Activated CD4-positive, alpha-beta memory T cell treated with anti-CD3 and anti-CD28 coated beads for 36 hours (primary cell): ENCODE measurements at regions not wholly inside any gene's neighbourhood (a gene's known extent, or its start where the extent isn't known, plus 50 kb on each side); places are given as distances from the start of the nearest gene placed in this dataset.

ENCODE experiments used
- CTCF ChIA-PET: fragments of 350-600 bp; sonication (Branson Sonifier 250); formaldehyde crosslinking; loops from one replicate; lab custom pipeline; 2021; ENCODE audit warnings: antibody characterized with exemption, inconsistent platforms; lab: Charles Lee
- POLR2A ChIA-PET: fragments of 350-600 bp; sonication (Branson Sonifier 250); formaldehyde crosslinking; loops from one replicate; lab custom pipeline; 2021; ENCODE audit warnings: antibody characterized with exemption; lab: Charles Lee
- DNase-seq: peaks from one replicate; pipeline ENCODE4 v3.0.0-alpha.2; 2020
- H3K27ac Mint-ChIP-seq: one replicate; pipeline ENCODE4 v1.8.0; 2021; ENCODE audit warnings: mixed read lengths
- H3K27me3 Mint-ChIP-seq: one replicate; pipeline ENCODE4 v1.8.0; 2021; ENCODE audit warnings: mixed read lengths
- H3K36me3 Mint-ChIP-seq: one replicate; pipeline ENCODE4 v1.8.0; 2021; ENCODE audit warnings: mixed read lengths
- H3K4me1 Mint-ChIP-seq: one replicate; pipeline ENCODE4 v1.8.0; 2021; ENCODE audit warnings: low read depth, mixed read lengths
- H3K4me3 Mint-ChIP-seq: one replicate; pipeline ENCODE4 v1.8.0; 2021; ENCODE audit warnings: mild to moderate bottlenecking, mixed read lengths
- H3K9me3 Mint-ChIP-seq: one replicate; pipeline ENCODE4 v1.8.0; 2021; ENCODE audit warnings: mixed read lengths
- intact Hi-C: fragments of 100-400 bp; cut with micrococcal nuclease; formaldehyde crosslinking; loops from one replicate; pipeline ENCODE4 v1.15.1; 2023

GRCh38 chr15:96217983-96218382 is 112.5 kb upstream of the NR2F2 start:
- Mint-ChIP-seq H3K4me3 (no peak overlapping the region), H3K27me3 (peaks cover 3% of the 10 kb centered on the region), H3K27ac (no peak overlapping the region), H3K36me3 (no peaks in the 10 kb centered on the region), H3K9me3 (no peaks in the 10 kb centered on the region), H3K4me1 (no peaks in the 10 kb centered on the region)
- ChIA-PET POLR2A (no interaction called here), CTCF (no interaction called here)
- DNase-seq: no peak
- intact Hi-C loops: no loop called here

GRCh38 chr15:96218623-96219455 is 111.7 kb upstream of the NR2F2 start:
- H3K36me3 Mint-ChIP-seq: no peaks in the 10 kb centered on the region
- POLR2A ChIA-PET: no interaction called here
- no peaks in the 10 kb centered on the region for H3K4me1 Mint-ChIP-seq

GRCh38 chr15:96219681-96220080 is 110.8 kb upstream of the NR2F2 start:
- no peak overlapping the region for H3K4me3 Mint-ChIP-seq
- H3K4me1 Mint-ChIP-seq: no peaks in the 10 kb centered on the region
- H3K36me3 Mint-ChIP-seq: no peaks in the 10 kb centered on the region
- intact Hi-C loops: no loop called here
- no peak overlapping the region for H3K27ac Mint-ChIP-seq
- H3K9me3 Mint-ChIP-seq: no peaks in the 10 kb centered on the region
- peaks cover 3% of the 10 kb centered on the region for H3K27me3 Mint-ChIP-seq
- POLR2A ChIA-PET: no interaction called here
- CTCF ChIA-PET: no interaction called here
- DNase-seq: no peak

More at GRCh38 chr15:96218623-96219455, 111.7 kb upstream of the NR2F2 start:
- no peak overlapping the region for H3K4me3 Mint-ChIP-seq
- no peak overlapping the region for H3K27ac Mint-ChIP-seq
- H3K9me3 Mint-ChIP-seq: no peaks in the 10 kb centered on the region
- CTCF ChIA-PET: no interaction called here
- H3K27me3 Mint-ChIP-seq: peaks cover 3% of the 10 kb centered on the region
- intact Hi-C loops: no loop called here
- DNase-seq: no peak

DNA sequence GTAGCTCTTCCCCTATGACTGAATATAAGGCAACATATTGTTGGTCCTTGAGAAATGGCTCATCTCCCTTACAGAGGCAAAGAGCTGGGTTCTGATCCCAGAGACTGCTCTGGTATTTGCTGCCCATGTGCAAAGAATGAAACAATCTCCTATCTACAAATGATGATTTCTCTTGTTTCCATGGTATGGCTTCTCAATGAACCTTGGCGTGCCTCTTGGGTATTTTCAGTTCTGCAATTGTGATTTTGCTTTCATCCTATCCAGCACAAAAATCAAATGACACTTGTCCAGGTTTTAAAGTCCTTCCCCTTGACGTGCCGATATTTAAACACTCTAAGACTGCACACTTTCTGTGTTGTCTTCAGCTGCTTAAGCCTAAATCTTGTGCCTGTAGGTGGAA is 109.8 kb upstream of the NR2F2 start:
- H3K4me1 Mint-ChIP-seq: no peaks in the 10 kb centered on the region
- POLR2A ChIA-PET: no interaction called here
- H3K36me3 Mint-ChIP-seq: no peaks in the 10 kb centered on the region
- H3K4me3 Mint-ChIP-seq: no peak overlapping the region
- no peak for DNase-seq
- CTCF ChIA-PET: no interaction called here
- H3K9me3 Mint-ChIP-seq: no peaks in the 10 kb centered on the region
- H3K27ac Mint-ChIP-seq: no peak overlapping the region
- intact Hi-C loops: no loop called here
- H3K27me3 Mint-ChIP-seq: peaks cover 3% of the 10 kb centered on the region

- peaks cover 4% of the 10 kb centered on the region for H3K9me3 Mint-ChIP-seq
- no peaks in the 10 kb centered on the region for H3K4me1 Mint-ChIP-seq
- POLR2A ChIA-PET: no interaction called here
- H3K36me3 Mint-ChIP-seq: no peaks in the 10 kb centered on the region
- H3K27ac Mint-ChIP-seq: no peak overlapping the region
- intact Hi-C loops: no loop called here
- CTCF ChIA-PET: no interaction called here
- peaks cover 3% of the 10 kb centered on the region for H3K27me3 Mint-ChIP-seq
- H3K4me3 Mint-ChIP-seq: no peak overlapping the region
- no peak for DNase-seq
Observed at GRCh38 chr15:96222981-96223380, 107.5 kb upstream of the NR2F2 start.

GRCh38 chr15:96223939-96224338 is 106.6 kb upstream of the NR2F2 start:
- POLR2A ChIA-PET: no interaction called here
- intact Hi-C loops: no loop called here
- H3K4me3 Mint-ChIP-seq: no peak overlapping the region
- CTCF ChIA-PET: no interaction called here
- H3K27me3 Mint-ChIP-seq: peaks cover 3% of the 10 kb centered on the region
- no peak for DNase-seq
- no peak overlapping the region for H3K27ac Mint-ChIP-seq
- no peaks in the 10 kb centered on the region for H3K36me3 Mint-ChIP-seq
- peaks cover 4% of the 10 kb centered on the region for H3K9me3 Mint-ChIP-seq
- H3K4me1 Mint-ChIP-seq: no peaks in the 10 kb centered on the region

GRCh38 chr15:96225642-96226259 is 104.7 kb upstream of the NR2F2 start:
- POLR2A ChIA-PET: no interaction called here
- CTCF ChIA-PET: no interaction called here
- H3K9me3 Mint-ChIP-seq: peaks cover 4% of the 10 kb centered on the region

GRCh38 chr15:96230526-96231181 is 99.8 kb upstream of the NR2F2 start:
- Mint-ChIP-seq H3K9me3 (peaks cover 4% of the 10 kb centered on the region), H3K4me3 (no peak overlapping the region), H3K27ac (no peak overlapping the region), H3K36me3 (no peaks in the 10 kb centered on the region), H3K27me3 (no peaks in the 10 kb centered on the region), H3K4me1 (no peaks in the 10 kb centered on the region)
- CTCF ChIA-PET: no interaction called here
- intact Hi-C loops: no loop called here
- no peak for DNase-seq
- POLR2A ChIA-PET: no interaction called here

More at GRCh38 chr15:96225642-96226259, 104.7 kb upstream of the NR2F2 start:
- Mint-ChIP-seq H3K4me1 (no peaks in the 10 kb centered on the region), H3K4me3 (no peak overlapping the region), H3K36me3 (no peaks in the 10 kb centered on the region), H3K27me3 (no peaks in the 10 kb centered on the region), H3K27ac (no peak overlapping the region)
- no peak for DNase-seq
- intact Hi-C loops: no loop called here

DNA sequence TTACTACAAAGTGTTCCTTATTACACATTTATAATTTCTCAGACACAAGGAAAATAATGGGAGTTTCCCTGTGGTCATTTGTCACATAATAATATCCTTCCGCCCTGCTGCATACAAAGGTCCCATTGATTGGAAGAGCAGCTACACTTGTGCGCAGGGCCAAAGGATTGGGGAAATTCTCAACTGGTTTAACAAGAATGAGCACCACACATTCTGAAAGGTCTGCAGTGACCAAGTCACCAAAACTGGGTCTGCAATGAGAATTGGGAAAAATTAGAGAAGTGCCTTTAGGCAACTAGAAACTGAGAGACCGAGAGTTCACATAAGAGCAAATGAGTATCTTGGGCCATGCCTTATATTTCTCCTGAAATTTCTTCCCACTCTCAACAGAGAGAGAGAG is 98.2 kb upstream of the NR2F2 start:
- Mint-ChIP-seq H3K4me1 (no peaks in the 10 kb centered on the region), H3K36me3 (no peaks in the 10 kb centered on the region), H3K27ac (no peak overlapping the region), H3K27me3 (no peaks in the 10 kb centered on the region), H3K4me3 (no peak overlapping the region), H3K9me3 (peaks cover 4% of the 10 kb centered on the region)
- POLR2A ChIA-PET: no interaction called here
- intact Hi-C loops: no loop called here
- no peak for DNase-seq
- CTCF ChIA-PET: no interaction called here

DNA sequence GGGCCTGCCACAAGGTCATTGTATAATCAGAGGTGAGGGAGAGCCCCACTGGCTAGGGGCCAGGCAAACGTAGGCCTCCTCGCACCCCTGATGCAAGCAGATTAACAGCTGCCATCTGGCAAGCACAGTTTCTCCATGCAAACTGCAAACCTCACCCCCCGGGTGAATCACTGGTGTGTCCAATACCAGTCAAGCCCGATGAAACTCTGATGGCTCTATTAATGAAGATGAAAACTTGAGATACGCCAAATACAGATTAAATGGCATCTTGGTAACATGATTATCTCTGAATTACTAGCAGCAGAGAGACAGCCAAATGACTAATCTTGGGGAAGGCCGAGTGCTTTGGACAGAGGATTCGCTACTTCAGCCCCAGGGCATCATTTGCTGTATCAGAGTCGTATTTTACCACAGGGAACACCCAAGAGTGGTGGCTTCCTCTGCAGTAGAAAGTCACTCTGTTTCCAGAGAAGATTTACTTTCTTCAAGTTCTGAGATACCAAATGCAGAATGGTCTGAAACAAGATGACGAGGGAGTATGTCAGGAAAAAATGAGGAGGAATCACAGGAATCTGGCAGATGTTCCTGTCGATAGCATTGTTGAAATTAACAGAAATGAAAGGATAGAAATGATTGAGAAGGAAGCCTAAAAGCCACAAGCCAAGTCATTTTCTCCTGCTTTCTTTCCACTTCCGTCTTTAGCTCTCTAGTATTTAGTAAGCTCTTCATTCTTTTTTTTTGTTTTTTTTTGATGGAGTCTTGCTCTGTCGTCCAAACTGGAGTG is 96.2 kb upstream of the NR2F2 start:
- Mint-ChIP-seq H3K36me3 (no peaks in the 10 kb centered on the region), H3K27me3 (no peaks in the 10 kb centered on the region), H3K4me1 (no peaks in the 10 kb centered on the region), H3K27ac (no peak overlapping the region), H3K4me3 (no peak overlapping the region), H3K9me3 (no peaks in the 10 kb centered on the region)
- DNase-seq: no peak
- ChIA-PET POLR2A (no interaction called here), CTCF (no interaction called here)
- intact Hi-C loops: no loop called here

DNA sequence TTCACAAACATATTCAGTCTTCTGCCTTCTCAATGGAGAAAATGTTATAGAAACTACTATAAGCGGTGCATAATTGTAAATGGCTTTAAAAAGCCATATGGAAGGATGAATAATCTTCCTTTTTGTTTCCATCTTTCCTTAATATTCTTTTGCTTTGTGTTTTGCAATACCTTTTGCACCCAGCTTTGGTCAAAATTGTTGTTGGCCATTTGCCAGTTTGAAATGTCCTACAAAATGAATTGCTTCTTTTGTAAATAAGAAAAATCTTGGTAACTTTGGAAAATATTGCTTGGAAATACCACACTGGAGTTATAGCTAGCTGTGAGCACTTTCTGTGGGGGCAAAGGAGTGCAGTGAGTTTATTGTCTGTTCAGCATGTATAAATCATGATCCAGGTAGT is 93.5 kb upstream of the NR2F2 start:
- H3K4me3 Mint-ChIP-seq: no peak overlapping the region
- intact Hi-C loops: no loop called here
- no peaks in the 10 kb centered on the region for H3K4me1 Mint-ChIP-seq
- H3K9me3 Mint-ChIP-seq: no peaks in the 10 kb centered on the region
- H3K36me3 Mint-ChIP-seq: no peaks in the 10 kb centered on the region
- no peak for DNase-seq
- ChIA-PET POLR2A (no interaction called here), CTCF (no interaction called here)
- H3K27ac Mint-ChIP-seq: no peak overlapping the region
- H3K27me3 Mint-ChIP-seq: no peaks in the 10 kb centered on the region

DNA sequence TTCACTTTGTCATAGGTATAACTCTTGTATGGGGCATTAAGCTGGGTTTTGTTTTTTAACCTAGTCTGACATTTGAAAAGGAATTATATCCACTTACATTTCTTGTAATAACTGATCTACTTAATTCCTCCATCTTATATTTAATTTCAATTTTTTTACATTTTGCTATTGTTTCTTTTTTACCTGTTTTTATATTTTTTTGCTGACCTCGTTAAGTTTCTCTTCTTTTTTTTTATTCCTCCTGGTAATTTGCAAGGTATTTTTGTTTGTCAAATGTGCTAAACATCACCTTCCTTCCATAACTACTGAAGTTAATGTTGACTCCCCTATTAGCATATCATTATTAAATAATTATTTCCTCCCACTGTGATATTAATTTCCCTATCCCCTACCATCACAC is 87.7 kb upstream of the NR2F2 start:
- DNase-seq: no peak
- H3K4me3 Mint-ChIP-seq: no peak overlapping the region
- peaks cover 2% of the 10 kb centered on the region for H3K27me3 Mint-ChIP-seq
- H3K9me3 Mint-ChIP-seq: peaks cover 4% of the 10 kb centered on the region
- H3K36me3 Mint-ChIP-seq: no peaks in the 10 kb centered on the region
- intact Hi-C loops: no loop called here
- POLR2A ChIA-PET: no interaction called here
- H3K4me1 Mint-ChIP-seq: no peaks in the 10 kb centered on the region
- H3K27ac Mint-ChIP-seq: no peak overlapping the region
- CTCF ChIA-PET: no interaction called here
